GM12878 (cell line): ENCODE measurements at regions not wholly inside any gene's neighbourhood (a gene's known extent, or its start where the extent isn't known, plus 50 kb on each side); places are given as distances from the start of the nearest gene placed in this dataset.

ENCODE experiments used
- EGR1 ChIP-seq, 2 experiments: IDR thresholded peaks; 1 replicate in 1 of 2; 2 replicates in 1 of 2; pipeline ENCODE4 v1.6.1; 2011 to 2012; ENCODE audit warnings: low read depth in 2 of 2, low read length in 2 of 2, borderline replicate concordance in 1 of 2, mild to moderate bottlenecking in 1 of 2, moderate library complexity in 1 of 2
- EZH2 ChIP-seq: IDR thresholded peaks from 2 replicates; pipeline ENCODE4 v1.6.1; 2012; ENCODE audit warnings: low read depth, mild to moderate bottlenecking, control low read depth, inconsistent platforms, low read length, borderline replicate concordance; ENCODE audit not compliant: control insufficient read depth
- POLR2A ChIP-seq: IDR thresholded peaks from 2 replicates; pipeline ENCODE4 v1.6.1; 2011; ENCODE audit warnings: low read depth, mild to moderate bottlenecking, low read length
- TF ChIP-seq, protein P1 (sequence below): fragments of 450-650 bp; IDR thresholded peaks from 2 replicates; pipeline ENCODE4 v1.6.1; 2017; ENCODE audit warnings: antibody characterized with exemption, mild to moderate bottlenecking, moderate library complexity
- TF ChIP-seq, protein P2 (sequence below): IDR thresholded peaks from 2 replicates; pipeline ENCODE4 v1.6.1; 2012; ENCODE audit warnings: low read depth, low read length, improper control_type of control experiment
- TF ChIP-seq, protein P3 (sequence below): fragments of 450-650 bp; IDR thresholded peaks from 2 replicates; pipeline ENCODE4 v1.6.1; 2016; ENCODE audit warnings: mild to moderate bottlenecking, moderate library complexity, borderline replicate concordance
- TF ChIP-seq, protein P4 (sequence below): IDR thresholded peaks from 2 replicates; pipeline ENCODE4 v1.6.1; 2011; ENCODE audit warnings: borderline replicate concordance, low read depth, mild to moderate bottlenecking, moderate library complexity, mixed read lengths, low read length; ENCODE audit not compliant: insufficient read depth; ENCODE audit errors: extremely low read length

DNA sequence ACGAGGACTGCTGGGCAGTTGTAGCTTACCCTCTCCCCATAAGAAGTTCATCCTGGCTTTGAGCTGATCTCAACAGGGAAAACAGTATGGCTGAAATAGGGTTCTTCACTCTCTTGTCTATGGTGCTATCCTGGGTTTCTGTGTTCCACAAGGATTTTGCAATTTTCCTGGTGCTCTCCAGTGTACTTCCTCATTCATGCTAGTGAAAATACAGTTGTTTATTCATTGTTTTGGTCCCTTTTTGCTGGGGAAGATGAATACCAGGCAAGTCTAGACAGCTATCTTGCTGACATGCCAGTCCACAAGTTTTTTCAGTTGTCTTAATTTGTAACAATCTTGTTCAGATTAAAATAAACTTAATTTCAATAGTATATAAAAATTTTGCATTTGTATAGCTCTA, 306.5 kb downstream of the DLEU7 start:
- TF ChIP-seq POLR2A (no peak), EZH2 (no peak), EGR1 (IDR thresholded peaks at IDR 0.05; ENCODE audit: borderline replicate concordance in 1 of 2, low read depth in 2 of 2, low read length in 2 of 2) (no peak)
- TF ChIP-seq, protein P1, sequence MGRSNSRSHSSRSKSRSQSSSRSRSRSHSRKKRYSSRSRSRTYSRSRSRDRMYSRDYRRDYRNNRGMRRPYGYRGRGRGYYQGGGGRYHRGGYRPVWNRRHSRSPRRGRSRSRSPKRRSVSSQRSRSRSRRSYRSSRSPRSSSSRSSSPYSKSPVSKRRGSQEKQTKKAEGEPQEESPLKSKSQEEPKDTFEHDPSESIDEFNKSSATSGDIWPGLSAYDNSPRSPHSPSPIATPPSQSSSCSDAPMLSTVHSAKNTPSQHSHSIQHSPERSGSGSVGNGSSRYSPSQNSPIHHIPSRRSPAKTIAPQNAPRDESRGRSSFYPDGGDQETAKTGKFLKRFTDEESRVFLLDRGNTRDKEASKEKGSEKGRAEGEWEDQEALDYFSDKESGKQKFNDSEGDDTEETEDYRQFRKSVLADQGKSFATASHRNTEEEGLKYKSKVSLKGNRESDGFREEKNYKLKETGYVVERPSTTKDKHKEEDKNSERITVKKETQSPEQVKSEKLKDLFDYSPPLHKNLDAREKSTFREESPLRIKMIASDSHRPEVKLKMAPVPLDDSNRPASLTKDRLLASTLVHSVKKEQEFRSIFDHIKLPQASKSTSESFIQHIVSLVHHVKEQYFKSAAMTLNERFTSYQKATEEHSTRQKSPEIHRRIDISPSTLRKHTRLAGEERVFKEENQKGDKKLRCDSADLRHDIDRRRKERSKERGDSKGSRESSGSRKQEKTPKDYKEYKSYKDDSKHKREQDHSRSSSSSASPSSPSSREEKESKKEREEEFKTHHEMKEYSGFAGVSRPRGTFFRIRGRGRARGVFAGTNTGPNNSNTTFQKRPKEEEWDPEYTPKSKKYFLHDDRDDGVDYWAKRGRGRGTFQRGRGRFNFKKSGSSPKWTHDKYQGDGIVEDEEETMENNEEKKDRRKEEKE: no peak
- TF ChIP-seq, protein P2, sequence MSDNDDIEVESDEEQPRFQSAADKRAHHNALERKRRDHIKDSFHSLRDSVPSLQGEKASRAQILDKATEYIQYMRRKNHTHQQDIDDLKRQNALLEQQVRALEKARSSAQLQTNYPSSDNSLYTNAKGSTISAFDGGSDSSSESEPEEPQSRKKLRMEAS: no peak
- TF ChIP-seq, protein P3, sequence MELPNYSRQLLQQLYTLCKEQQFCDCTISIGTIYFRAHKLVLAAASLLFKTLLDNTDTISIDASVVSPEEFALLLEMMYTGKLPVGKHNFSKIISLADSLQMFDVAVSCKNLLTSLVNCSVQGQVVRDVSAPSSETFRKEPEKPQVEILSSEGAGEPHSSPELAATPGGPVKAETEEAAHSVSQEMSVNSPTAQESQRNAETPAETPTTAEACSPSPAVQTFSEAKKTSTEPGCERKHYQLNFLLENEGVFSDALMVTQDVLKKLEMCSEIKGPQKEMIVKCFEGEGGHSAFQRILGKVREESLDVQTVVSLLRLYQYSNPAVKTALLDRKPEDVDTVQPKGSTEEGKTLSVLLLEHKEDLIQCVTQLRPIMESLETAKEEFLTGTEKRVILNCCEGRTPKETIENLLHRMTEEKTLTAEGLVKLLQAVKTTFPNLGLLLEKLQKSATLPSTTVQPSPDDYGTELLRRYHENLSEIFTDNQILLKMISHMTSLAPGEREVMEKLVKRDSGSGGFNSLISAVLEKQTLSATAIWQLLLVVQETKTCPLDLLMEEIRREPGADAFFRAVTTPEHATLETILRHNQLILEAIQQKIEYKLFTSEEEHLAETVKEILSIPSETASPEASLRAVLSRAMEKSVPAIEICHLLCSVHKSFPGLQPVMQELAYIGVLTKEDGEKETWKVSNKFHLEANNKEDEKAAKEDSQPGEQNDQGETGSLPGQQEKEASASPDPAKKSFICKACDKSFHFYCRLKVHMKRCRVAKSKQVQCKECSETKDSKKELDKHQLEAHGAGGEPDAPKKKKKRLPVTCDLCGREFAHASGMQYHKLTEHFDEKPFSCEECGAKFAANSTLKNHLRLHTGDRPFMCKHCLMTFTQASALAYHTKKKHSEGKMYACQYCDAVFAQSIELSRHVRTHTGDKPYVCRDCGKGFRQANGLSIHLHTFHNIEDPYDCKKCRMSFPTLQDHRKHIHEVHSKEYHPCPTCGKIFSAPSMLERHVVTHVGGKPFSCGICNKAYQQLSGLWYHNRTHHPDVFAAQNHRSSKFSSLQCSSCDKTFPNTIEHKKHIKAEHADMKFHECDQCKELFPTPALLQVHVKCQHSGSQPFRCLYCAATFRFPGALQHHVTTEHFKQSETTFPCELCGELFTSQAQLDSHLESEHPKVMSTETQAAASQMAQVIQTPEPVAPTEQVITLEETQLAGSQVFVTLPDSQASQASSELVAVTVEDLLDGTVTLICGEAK: no peak
- TF ChIP-seq, protein P4, sequence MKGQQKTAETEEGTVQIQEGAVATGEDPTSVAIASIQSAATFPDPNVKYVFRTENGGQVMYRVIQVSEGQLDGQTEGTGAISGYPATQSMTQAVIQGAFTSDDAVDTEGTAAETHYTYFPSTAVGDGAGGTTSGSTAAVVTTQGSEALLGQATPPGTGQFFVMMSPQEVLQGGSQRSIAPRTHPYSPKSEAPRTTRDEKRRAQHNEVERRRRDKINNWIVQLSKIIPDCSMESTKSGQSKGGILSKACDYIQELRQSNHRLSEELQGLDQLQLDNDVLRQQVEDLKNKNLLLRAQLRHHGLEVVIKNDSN: no peak
